ENCODE measurements at regions not wholly inside any gene's neighbourhood (a gene's known extent, or its start where the extent isn't known, plus 50 kb on each side); places are given as distances from the start of the nearest gene placed in this dataset.

- no peak for TF ChIP-seq CTCF (IDR thresholded peaks at IDR 0.05; ENCODE audit: borderline replicate concordance, extremely low read depth, low read length, poor library complexity, severe bottlenecking)
- no peak for TF ChIP-seq EZH2 (IDR thresholded peaks at IDR 0.05; ENCODE audit: borderline replicate concordance, low read depth, low read length, severe bottlenecking)
Observed at GRCh38 chr19:20413705-20414104, 151.9 kb downstream of the ZNF737 start.

Measured in DND-41 (cell line).